Activated CD4-positive, alpha-beta T cell treated with anti-CD3 and anti-CD28 coated beads, Interleukin-2, Interleukin-4, amounts not matched to agents 100 ng/mL and 50 ng/mL, durations not matched to agents 16 hours and 8 hours (primary cell): ENCODE measurements at regions not wholly inside any gene's neighbourhood (a gene's known extent, or its start where the extent isn't known, plus 50 kb on each side); places are given as distances from the start of the nearest gene placed in this dataset.
"Not testable (repeated sequence)": the region's sequence is repeated elsewhere in the genome, so short reads cannot be mapped to it uniquely, and the experiment has no call there.

Source experiments
- DNase-seq: peaks from one replicate; pipeline ENCODE4 v3.0.0-alpha.2; 2020; ENCODE audit warnings: low spot score

DNA sequence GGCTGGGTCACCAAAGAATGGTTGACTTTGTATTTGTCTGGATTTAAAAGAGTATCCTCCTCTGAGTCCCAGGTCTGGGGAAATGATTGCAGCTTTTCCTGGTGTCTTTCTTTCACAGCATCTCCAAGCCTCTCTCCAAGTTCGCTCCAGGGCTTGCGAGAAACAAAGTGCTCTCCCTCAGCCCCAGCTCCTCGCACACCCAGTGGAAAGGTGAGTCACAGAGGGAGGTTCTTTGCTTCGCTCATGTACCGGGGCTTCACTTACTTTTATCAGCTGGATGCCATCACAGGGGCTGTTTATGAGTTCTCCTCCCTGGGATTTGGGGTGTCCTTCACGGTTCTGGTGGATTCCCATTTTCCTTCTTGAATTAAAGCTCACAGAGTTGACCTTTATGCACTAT is 252.2 kb upstream of the PLPP4 start:
- no peak for DNase-seq

- no peak for DNase-seq
Measured at GRCh38 chr10:120205368-120206018, 251.5 kb upstream of the PLPP4 start.

DNA sequence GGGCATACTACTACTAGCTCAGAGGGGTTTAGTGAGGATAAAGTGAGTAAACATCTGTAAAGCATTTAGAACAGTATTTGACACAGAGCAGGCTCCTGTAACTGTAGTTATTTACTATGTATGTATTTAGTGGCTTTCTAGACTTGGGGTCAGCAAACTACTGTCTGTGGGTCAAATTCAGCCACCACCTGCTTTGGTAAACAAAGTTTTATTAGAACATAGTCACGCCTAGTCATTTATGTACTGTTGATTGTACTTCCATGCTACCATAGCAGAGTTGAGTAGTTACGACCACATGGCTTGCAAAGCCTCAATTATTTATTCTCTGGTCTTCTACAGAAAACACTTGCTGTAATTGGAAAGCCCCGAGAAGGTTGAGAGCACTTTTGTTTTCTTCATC is 248.5 kb upstream of the PLPP4 start:
- DNase-seq = no peak

DNA sequence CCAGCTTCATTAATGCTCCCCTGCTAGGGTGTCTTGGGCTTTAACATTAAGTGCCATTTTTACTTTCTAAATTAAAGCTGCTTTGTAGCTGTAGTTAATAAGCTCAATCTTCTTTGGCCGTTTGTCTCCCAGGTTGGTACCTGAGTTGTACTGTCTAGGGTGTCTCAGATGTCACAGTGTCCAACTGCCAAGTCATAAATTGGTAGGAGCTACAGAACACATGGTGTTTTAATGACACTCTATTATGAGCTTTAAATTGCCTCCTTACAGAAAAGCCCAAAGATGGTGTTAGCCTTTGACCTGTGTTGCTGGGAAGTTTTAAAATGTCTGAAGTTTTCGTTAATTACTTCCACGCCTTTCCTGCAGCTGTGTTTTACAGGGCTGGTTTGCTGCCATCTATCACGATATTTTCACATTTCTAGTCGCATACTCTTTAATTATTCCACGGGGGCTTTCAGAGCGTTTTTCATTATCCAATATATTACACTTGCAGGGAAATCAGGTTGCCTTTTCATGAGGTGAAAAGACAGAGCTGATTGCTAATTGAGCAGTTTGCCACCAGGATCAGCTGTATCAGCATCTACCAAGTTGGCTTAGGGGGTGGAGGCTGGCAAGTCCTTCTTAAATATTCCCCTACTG is 247.8 kb upstream of the PLPP4 start:
- no peak for DNase-seq

DNA sequence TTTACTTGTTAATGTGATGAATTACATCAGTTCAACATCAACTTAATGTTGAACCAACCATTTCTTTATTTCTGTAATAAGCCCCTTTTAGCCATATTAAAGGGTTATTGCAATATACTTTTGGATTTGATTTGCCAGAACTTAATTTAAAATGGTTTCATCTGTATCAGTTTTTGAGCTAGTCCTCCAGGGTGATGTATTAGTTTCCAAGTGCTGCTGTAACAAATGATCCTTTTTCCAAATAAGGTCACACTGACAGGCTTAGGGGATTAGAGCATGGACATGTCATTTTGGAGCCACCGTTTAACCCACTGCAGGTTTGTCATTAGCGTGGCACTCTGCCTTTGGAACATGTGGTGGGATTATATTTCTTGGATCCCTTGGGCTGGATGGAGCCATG is 244.8 kb upstream of the PLPP4 start:
- DNase-seq = no peak

GRCh38 chr10:120213283-120213682 is 243.7 kb upstream of the PLPP4 start:
- not testable (repeated sequence) for DNase-seq

DNA sequence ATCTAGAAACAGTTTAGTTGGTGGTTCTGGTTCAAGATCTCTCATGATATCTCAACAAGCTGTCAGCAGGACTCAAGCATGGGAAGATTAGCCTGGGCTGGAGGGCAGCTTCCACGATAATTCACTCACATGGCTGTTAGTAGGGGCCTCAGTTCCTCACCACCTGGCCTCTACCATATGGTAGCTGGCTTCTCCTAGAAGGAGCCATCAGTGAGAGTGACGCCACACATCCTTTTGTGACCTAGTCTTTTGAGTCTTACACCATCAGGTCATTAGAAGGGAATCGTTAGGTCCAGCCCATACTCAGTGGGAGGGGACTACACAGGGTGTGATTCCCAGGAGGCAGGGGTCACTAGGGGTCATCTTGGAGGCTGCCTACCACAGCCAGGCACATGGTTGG is 239.3 kb upstream of the PLPP4 start:
- no peak for DNase-seq

- DNase-seq = peak; percentile 47
Measured at GRCh38 chr10:120221873-120222485, 235.0 kb upstream of the PLPP4 start.

DNA sequence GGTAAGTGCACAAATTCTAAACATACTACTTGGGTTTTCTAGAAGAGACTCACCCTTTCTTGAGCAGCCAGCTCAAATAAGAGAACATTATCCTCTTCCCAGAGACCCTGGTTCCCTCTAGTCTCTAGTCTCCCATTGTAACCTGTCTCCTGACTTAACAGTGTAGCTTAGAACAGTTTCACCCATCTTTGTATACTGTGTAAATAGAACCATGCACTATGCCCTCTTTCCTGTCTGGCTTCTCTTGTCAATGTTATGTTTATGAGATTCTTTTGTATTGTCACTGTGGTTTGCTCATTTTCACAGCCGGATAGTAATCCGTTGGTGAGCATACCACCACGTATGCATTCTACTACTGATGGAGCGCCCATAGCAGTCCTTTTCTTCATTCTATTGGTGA is 227.4 kb upstream of the PLPP4 start:
- no peak for DNase-seq

DNA sequence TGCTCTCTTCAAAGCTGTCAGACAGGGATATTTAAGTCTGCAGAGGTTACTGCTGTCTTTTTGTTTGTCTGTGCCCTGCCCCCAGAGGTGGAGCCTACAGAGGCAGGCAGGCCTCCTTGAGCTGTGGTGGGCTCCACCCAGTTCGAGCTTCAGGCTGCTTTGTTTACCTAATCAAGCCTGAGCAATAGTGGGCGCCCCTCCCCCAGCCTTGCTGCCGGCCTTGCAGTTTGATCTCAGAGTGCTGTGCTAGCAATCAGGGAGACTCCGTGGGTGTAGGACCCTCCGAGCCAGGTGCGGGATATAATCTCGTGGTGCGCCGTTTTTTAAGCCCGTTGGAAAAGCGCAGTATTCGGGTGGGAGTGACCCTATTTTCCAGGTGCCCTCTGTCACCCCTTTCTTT is 217.3 kb upstream of the PLPP4 start:
- not testable (repeated sequence) for DNase-seq

DNA sequence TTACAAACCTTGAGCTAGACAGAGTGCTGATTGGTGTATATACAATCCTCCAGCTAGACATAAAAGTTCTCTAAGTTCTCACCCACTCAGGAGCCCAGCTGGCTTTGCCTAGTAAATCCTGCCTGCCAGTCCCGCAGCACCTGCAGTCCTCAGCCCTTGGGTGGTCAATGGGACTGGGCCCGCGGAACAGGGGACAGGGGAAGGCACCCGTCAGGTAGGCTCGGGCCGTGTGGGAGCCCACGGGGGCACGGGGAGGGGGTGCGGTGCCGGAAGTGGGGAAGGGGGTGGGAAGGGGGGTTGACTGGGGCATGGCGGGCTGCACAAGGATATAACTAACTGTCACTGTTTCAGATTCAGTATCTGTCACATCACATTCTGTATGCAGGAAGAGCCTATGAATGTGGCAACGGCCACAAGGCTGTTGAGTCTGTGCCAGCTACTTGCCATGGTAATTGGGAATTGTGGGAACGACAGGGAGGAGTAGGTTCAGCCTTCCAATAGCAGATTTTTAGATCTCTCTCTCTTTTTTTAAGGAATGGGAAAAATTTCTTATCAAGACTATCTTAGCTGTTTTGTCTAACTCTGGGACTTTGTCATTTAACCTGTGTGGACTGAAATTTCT is 205.1 kb upstream of the PLPP4 start:
- DNase-seq = no peak

DNA sequence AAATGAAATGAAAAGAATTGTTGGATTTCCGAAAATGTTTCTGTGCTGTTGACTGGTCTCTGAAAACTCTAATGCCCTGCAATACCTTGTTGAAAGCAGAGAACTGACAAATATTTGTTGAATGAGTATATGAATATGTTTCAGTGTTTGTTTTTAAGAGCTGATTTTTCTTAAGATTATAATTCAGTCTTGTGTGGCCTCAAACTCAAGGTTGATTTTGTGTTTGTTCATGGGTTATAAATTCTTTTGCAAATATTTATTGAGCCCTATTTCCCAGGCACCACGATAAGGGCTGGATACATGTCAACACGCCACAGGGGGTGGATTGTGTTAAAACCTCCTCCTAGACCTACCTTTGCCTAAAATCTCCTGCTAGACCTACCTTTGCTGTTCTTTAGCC is 203.9 kb upstream of the PLPP4 start:
- no peak for DNase-seq

DNA sequence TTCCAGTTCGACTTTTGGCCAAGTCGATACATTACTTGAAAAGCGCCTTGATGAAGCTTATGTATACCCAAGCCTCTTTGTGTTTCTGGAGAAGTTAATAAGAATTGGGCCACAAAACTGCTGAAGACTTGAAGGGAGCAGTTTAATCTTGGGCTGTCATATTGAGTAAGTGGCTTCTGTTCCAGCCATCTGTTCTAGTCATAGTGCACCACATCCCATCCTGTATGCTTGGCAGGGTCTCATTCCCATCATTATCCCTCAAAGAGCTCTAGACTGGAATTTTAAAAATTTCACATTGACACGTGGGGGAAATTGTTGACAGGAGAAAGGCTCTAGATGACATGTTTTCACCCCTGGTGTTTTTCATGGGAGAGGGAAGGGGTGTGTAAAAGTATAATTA is 196.6 kb upstream of the PLPP4 start:
- no peak for DNase-seq

- DNase-seq = no peak
Measured at GRCh38 chr10:120262857-120263547, 194.0 kb upstream of the PLPP4 start.

DNA sequence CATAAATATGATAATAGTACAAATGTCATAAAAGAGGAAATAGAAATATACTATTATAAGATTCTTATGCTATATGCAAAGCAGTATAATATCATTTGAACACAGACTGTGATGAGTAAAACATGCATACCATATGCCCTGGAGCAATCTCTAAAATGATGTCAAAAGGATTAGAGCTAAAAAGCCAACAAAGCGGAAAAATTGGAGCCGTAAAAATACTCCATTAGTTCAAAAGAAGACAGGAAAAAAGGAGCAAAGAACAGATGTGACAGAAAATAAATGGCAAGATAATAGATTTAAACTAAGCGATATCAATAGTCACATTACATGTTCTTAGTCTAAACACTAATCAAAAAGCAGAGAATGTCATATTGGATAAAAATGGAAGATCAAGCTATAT is 191.0 kb upstream of the PLPP4 start:
- DNase-seq = no peak

DNA sequence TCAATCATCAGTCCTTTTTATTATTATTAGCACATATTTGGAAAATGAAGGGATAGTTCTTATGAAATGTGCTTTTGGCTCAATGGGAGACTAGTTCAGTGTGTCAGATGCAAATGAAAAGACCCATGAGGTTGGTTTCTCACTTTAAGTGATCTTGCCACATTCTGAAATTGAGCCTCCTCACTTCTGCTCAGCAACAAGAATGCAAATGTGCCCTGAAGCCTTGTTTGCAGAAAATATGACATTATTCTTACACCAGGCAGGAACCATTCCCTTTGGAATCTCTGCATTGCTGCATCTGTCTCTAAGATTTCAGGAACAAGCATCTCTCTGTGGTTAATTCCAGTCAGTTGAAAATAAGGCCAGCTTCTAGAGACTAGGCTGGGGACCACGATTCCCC is 186.1 kb upstream of the PLPP4 start:
- DNase-seq = no peak

GRCh38 chr10:120271696-120272095 is 185.3 kb upstream of the PLPP4 start:
- DNase-seq = no peak

GRCh38 chr10:120272350-120272749 is 184.7 kb upstream of the PLPP4 start:
- no peak for DNase-seq

DNA sequence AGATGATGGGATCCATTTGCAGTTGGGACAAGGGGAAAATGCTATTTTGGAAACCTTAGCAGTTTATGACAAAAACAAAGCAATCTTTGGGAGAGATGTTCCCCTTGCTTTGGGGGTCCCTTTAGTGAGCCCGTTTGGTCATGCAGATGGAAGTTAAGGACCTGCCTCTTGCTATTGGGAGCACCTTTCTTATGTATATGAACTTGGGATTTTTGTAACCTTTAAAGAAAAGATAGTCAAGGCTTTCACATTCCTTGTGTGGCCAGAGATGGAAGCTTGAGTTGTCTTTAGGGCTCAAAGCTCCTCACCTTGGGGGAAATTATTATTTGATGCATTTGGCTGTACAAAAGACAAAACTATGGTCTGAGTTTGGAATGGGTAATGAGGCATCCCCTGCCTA is 179.0 kb upstream of the PLPP4 start:
- DNase-seq = no peak

DNA sequence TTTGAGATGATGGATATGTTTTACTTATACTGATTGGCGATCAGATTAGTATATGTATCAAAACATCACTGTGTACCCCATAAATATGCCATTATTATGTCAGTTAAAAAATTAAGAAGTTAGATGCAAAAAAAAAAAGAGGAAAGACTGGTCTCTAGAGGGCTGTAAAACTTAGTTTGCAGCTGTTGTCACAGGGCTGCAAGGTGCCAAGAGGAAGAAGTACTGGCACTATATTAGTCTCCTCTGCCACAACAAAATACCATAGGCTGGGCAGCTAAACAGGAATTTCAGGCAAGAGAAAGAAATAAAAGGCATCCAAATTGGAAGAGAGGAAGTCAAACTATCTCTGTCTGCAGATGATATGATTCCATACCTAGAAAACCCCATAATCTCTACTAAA is 177.8 kb upstream of the PLPP4 start:
- no peak for DNase-seq

- DNase-seq = no peak
Measured at GRCh38 chr10:120282421-120282820, 174.6 kb upstream of the PLPP4 start.

GRCh38 chr10:120282846-120283492 is 174.1 kb upstream of the PLPP4 start:
- DNase-seq = no peak
